BJ (cell line): ENCODE measurements at regions not wholly inside any gene's neighbourhood (a gene's known extent, or its start where the extent isn't known, plus 50 kb on each side); places are given as distances from the start of the nearest gene placed in this dataset.

Experiments
- CTCF ChIA-PET: fragments of 350-600 bp; formaldehyde crosslinking; extraction: SDS; loops from one replicate; lab custom pipeline; 2021; ENCODE audit warnings: antibody characterized with exemption, inconsistent platforms; lab: Yijun Ruan, JAX
- POLR2A ChIA-PET: fragments of 300-600 bp; sonication (Branson Sonifier 250); formaldehyde crosslinking; extraction: SDS; loops from one replicate; lab custom pipeline; 2021; ENCODE audit warnings: antibody characterized with exemption; lab: Charles Lee
- DNase-seq: peaks from one replicate; pipeline ENCODE4 v3.0.0-alpha.2; 2011; ENCODE audit warnings: low read depth
- H3K27me3 ChIP-seq: 2 replicates; pipeline ENCODE4 v1.6.0; 2011; ENCODE audit warnings: low read length; ENCODE audit not compliant: control insufficient read depth, insufficient read depth
- H3K36me3 ChIP-seq: 2 replicates; pipeline ENCODE4 v1.5.1; 2011; ENCODE audit warnings: low read length; ENCODE audit not compliant: control insufficient read depth, insufficient read depth
- H3K4me3 ChIP-seq: 2 replicates; pipeline ENCODE4 v1.5.1; 2011; ENCODE audit warnings: low read depth, mild to moderate bottlenecking, control low read depth, low read length
- TF ChIP-seq, protein P1 (sequence below): IDR thresholded peaks from 2 replicates; pipeline ENCODE4 v1.5.1; 2011; ENCODE audit warnings: low read depth, mild to moderate bottlenecking, control low read depth, inconsistent platforms, low read length, moderate library complexity; ENCODE audit not compliant: insufficient read depth

DNA sequence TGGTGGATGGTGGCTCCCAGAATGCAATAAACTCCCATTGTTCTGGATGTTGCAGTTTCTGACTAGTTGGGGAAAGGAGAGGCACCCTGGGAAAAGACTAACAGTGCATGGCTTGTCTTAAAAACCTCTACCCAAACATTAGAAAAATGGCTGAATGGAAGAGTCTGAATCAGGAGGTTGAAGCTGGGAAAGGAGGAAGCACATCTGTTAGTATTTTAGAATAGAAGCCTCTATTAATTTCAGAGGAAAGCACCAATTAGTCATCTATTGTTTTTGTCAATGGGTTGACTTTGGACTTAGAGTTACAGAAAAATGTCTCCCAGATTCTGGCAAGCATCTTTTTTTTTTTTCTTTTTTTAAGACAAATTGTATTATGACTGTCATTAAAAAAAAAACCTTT, 56.1 kb upstream of the ELMO1 start:
- Histone ChIP-seq H3K36me3 (no peaks in the 10 kb centered on the region), H3K27me3 (no peaks in the 10 kb centered on the region), H3K4me3 (no peak overlapping the region)
- ChIA-PET CTCF (no interaction called here), POLR2A (no interaction called here)
- TF ChIP-seq, protein P1, sequence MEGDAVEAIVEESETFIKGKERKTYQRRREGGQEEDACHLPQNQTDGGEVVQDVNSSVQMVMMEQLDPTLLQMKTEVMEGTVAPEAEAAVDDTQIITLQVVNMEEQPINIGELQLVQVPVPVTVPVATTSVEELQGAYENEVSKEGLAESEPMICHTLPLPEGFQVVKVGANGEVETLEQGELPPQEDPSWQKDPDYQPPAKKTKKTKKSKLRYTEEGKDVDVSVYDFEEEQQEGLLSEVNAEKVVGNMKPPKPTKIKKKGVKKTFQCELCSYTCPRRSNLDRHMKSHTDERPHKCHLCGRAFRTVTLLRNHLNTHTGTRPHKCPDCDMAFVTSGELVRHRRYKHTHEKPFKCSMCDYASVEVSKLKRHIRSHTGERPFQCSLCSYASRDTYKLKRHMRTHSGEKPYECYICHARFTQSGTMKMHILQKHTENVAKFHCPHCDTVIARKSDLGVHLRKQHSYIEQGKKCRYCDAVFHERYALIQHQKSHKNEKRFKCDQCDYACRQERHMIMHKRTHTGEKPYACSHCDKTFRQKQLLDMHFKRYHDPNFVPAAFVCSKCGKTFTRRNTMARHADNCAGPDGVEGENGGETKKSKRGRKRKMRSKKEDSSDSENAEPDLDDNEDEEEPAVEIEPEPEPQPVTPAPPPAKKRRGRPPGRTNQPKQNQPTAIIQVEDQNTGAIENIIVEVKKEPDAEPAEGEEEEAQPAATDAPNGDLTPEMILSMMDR = no peak
- DNase-seq = no peak

DNA sequence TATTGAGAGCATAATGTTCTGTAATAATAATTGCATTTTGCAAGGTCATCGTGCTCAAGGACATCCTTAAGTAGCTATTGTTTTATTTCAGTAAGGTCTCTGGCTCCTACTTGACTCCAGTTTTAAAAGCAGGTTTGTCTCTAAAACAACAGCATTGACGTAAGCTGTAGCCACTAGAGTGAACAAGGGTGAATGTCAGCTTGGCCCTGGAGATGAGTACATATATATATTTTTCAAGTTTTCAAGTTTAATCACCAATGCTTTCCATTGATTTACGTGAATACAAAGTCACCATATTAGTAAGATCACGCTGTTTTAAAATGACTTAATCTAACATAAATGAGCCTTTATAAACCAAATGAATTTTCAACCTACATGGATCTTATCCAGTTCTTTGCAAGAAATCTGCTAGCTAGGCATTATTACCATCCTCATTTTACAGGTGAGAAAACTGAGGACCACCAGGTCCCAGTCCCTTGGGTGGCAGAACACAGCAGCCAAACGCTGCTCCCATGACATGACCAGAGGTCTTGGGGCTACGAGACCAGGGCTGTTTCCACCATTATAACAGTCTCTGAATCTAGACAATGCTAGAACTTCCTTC, 57.2 kb upstream of the ELMO1 start:
- TF ChIP-seq, protein P1 = no peak
- H3K27me3 ChIP-seq = no peaks in the 10 kb centered on the region
- ChIA-PET POLR2A (no interaction called here), CTCF (interaction anchor here (1.1 kb wide), 1 partner anchor 47 kb away, joined by 4 read pairs; no protein-coding TSS in a partner anchor)
- DNase-seq = no peak
- no peak overlapping the region for H3K4me3 ChIP-seq
- no peaks in the 10 kb centered on the region for H3K36me3 ChIP-seq

DNA sequence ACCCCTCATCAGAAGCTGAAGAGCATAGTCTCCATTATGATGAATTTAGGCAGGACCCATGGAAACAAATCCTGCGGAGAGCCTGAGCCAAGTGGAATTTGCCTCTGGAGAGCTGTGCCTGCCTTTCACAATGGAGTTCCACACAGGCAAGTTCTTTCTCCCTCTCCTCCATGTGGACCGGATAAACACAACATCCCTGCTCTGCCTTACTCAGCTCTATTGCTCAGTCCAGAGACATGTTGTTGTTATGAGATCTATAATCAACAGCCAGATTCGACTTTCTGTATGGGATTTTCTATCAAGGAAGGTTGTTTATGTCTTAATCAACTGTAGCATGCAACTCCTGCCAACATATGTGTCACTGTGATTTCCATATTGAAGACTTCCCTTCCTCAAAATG, 59.5 kb upstream of the ELMO1 start:
- TF ChIP-seq, protein P1 = no peak
- ChIA-PET CTCF (interaction anchor here (0.6 to 0.9 kb wide), 2 partner anchors 196 to 308 kb away, joined by 3 read pairs; no protein-coding TSS in a partner anchor), POLR2A (no interaction called here)
- Histone ChIP-seq H3K27me3 (no peaks in the 10 kb centered on the region), H3K4me3 (no peak overlapping the region), H3K36me3 (no peaks in the 10 kb centered on the region)
- no peak for DNase-seq

DNA sequence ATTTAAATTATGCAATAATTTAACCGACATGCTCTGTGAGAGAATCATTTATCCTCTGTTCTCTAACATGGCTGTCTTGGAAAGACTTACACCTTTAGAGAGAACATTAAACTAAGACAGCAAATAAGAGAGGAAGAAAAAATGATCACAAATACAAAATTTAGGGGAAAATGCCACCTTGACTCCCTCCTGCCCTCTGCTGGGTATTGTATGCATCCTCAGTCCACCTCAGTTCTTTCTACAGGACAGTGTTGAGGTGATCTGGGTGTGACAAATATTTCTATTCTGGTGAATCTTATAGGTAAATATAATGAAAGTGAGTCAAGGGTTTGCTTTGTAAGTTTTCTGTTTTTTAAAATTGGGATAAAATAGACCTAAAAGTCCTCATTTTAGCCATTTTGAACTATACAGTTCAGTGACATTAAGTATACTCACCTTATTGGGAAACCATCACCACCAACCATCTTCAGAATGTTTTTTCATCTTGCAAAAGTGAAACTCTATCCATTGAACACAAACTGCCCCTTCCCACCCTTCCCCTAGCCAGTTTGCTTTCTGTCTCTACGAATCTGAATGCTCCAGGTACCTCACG, 61.5 kb upstream of the ELMO1 start:
- POLR2A ChIA-PET = no interaction called here
- H3K4me3 ChIP-seq = no peak overlapping the region
- H3K36me3 ChIP-seq = no peaks in the 10 kb centered on the region
- DNase-seq = no peak
- no peaks in the 10 kb centered on the region for H3K27me3 ChIP-seq
- TF ChIP-seq, protein P1 = peak; percentile 36
- CTCF ChIA-PET = interaction anchor here (0.8 to 1.0 kb wide), 2 partner anchors 10 to 302 kb away, joined by 3 read pairs; no protein-coding TSS in a partner anchor

DNA sequence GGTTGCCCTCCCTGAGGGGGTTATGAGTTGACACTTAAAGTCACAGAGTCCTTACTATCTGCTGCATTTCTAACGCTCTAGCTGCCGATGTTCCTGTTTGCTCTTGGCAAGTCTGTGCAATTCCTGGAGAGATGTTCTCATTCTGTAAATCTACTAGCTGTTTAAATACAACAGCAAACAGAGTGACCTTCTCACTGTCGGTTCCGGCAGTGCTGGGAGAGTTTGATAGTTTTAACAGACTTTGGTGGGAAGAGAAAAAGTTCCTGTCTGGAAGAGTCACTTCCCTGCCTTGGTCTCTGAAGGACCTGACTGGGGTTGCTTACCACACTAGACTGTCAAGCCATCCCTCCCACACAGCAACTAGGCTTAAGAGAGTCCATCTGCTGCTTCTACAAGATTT, 63.3 kb upstream of the ELMO1 start:
- Histone ChIP-seq H3K4me3 (no peak overlapping the region), H3K36me3 (no peaks in the 10 kb centered on the region), H3K27me3 (no peaks in the 10 kb centered on the region)
- TF ChIP-seq, protein P1 = no peak
- no peak for DNase-seq
- POLR2A ChIA-PET = no interaction called here
- CTCF ChIA-PET = no interaction called here
